ENCODE measurements at regions not wholly inside any gene's neighbourhood (a gene's known extent, or its start where the extent isn't known, plus 50 kb on each side); places are given as distances from the start of the nearest gene placed in this dataset.

- no peak overlapping the region for H3K9ac ChIP-seq (ENCODE audit: low read depth in 1 of 2, low read length in 2 of 2)
- no peak overlapping the region for H3K27ac ChIP-seq (ENCODE audit: low read depth in 1 of 2, low read length in 2 of 2)
- peaks cover 0 to 1% (median 0%) of the 10 kb centered on the region in 4 donors for H3K4me1 ChIP-seq (ENCODE audit: control insufficient read depth in 4 of 4, insufficient read depth in 4 of 4, low read length in 3 of 4)
- no peaks in the 10 kb centered on the region for H3K36me3 ChIP-seq (ENCODE audit: control insufficient read depth in 4 of 4, insufficient read depth in 3 of 4, low read depth in 1 of 4, low read length in 3 of 4)
- H3K27me3 ChIP-seq (ENCODE audit: control insufficient read depth in 4 of 4, insufficient read depth in 4 of 4, low read length in 3 of 4), result no peaks in the 10 kb centered on the region
- H3K9me3 ChIP-seq (ENCODE audit: control insufficient read depth in 4 of 4, low read length in 3 of 4), result no peaks in the 10 kb centered on the region
- TF ChIP-seq YY1 (IDR thresholded peaks at IDR 0.05) (no peak), GABPA (IDR thresholded peaks at IDR 0.05 in 1 of 2, conservative IDR thresholded peaks at IDR 0.05 in 1 of 2) (no peak), MAX (IDR thresholded peaks at IDR 0.05) (no peak), TAF1 (conservative IDR thresholded peaks at IDR 0.05) (no peak), EGR1 (IDR thresholded peaks at IDR 0.05; ENCODE audit: low read depth in 2 of 2) (no peak), ATF3 (IDR thresholded peaks at IDR 0.05) (no peak), REST (IDR thresholded peaks at IDR 0.05) (no peak), CTCF (IDR thresholded peaks at IDR 0.05; ENCODE audit: low read depth, low read length, missing input control) (no peak), HNF4G (IDR thresholded peaks at IDR 0.05) (no peak), RAD21 (IDR thresholded peaks at IDR 0.05) (no peak), RXRA (IDR thresholded peaks at IDR 0.05) (no peak), SP1 (IDR thresholded peaks at IDR 0.05) (no peak), FOXA1 (IDR thresholded peaks at IDR 0.05) (no peak), FOXA2 (IDR thresholded peaks at IDR 0.05) (no peak), HNF4A (conservative IDR thresholded peaks at IDR 0.05) (no peak), ZBTB33 (IDR thresholded peaks at IDR 0.05) (no peak), NR2F2 (IDR thresholded peaks at IDR 0.05) (no peak)
- DNase-seq (ENCODE audit: low spot score), result no peak
- H3K4me3 ChIP-seq (ENCODE audit: low read depth in 1 of 3, low read length in 3 of 3), result no peak overlapping the region
- 85% methylated on average over 3 of the region's 3 CpGs for WGBS
Observed at GRCh38 chr11:122240638-122241037, 124.6 kb upstream of the BLID start.

GRCh38 chr11:122235615-122236014, 119.6 kb upstream of the BLID start:
- H3K27ac ChIP-seq (ENCODE audit: low read depth in 1 of 2, low read length in 2 of 2), result no peak overlapping the region
- 78% methylated on average over 3 of the region's 3 CpGs for WGBS
- TF ChIP-seq ZBTB33 (IDR thresholded peaks at IDR 0.05), result no peak
- TF ChIP-seq SP1 (IDR thresholded peaks at IDR 0.05), result no peak
- TF ChIP-seq HNF4G (IDR thresholded peaks at IDR 0.05), result no peak
- no peak for TF ChIP-seq EGR1 (IDR thresholded peaks at IDR 0.05; ENCODE audit: low read depth in 2 of 2)
- no peak for TF ChIP-seq NR2F2 (IDR thresholded peaks at IDR 0.05)
- no peak for TF ChIP-seq TAF1 (conservative IDR thresholded peaks at IDR 0.05)
- TF ChIP-seq GABPA (IDR thresholded peaks at IDR 0.05 in 1 of 2, conservative IDR thresholded peaks at IDR 0.05 in 1 of 2), result no peak
- no peak for TF ChIP-seq MAX (IDR thresholded peaks at IDR 0.05)
- no peak for TF ChIP-seq FOXA2 (IDR thresholded peaks at IDR 0.05)
- no peak for TF ChIP-seq HNF4A (conservative IDR thresholded peaks at IDR 0.05)
- TF ChIP-seq RXRA (IDR thresholded peaks at IDR 0.05), result no peak
- no peak for TF ChIP-seq CTCF (IDR thresholded peaks at IDR 0.05; ENCODE audit: low read depth, low read length, missing input control)
- TF ChIP-seq ATF3 (IDR thresholded peaks at IDR 0.05), result no peak
- no peak for TF ChIP-seq FOXA1 (IDR thresholded peaks at IDR 0.05)

More at GRCh38 chr11:122235615-122236014, 119.6 kb upstream of the BLID start:
- DNase-seq (ENCODE audit: low spot score), result no peak
- Histone ChIP-seq H3K9ac (ENCODE audit: low read depth in 1 of 2, low read length in 2 of 2) (no peak overlapping the region), H3K27me3 (ENCODE audit: control insufficient read depth in 4 of 4, insufficient read depth in 4 of 4, low read length in 3 of 4) (no peaks in the 10 kb centered on the region), H3K36me3 (ENCODE audit: control insufficient read depth in 4 of 4, insufficient read depth in 3 of 4, low read depth in 1 of 4, low read length in 3 of 4) (no peaks in the 10 kb centered on the region), H3K4me1 (ENCODE audit: control insufficient read depth in 4 of 4, insufficient read depth in 4 of 4, low read length in 3 of 4) (no peaks in the 10 kb centered on the region), H3K4me3 (ENCODE audit: low read depth in 1 of 3, low read length in 3 of 3) (no peak overlapping the region), H3K9me3 (ENCODE audit: control insufficient read depth in 4 of 4, low read length in 3 of 4) (no peaks in the 10 kb centered on the region)
